HK-2 (cell line): ENCODE measurements at regions not wholly inside any gene's neighbourhood (a gene's known extent, or its start where the extent isn't known, plus 50 kb on each side); places are given as distances from the start of the nearest gene placed in this dataset.

ENCODE experiments used
- DNase-seq: peaks from one replicate; pipeline ENCODE4 v3.0.0-alpha.2; 2018; ENCODE audit not compliant: unreplicated experiment

DNA sequence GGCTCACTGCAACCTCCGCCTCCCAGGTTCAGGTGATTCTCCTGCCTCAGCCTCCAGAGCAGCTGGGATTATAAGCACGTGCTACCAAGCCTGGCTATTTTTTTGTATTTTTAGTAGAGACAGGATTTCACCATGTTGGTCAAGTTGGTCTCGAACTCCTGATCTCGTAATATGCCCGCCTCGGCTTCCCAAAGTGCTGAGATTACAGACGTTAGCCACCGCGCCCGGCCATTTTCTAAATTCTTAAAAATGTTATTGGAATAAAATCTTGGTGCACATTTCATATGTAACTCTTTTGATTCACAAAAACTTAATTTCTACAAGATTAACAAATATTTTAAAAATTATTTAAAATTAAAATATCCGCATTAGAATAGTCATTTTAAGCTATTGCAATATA, 1480.3 kb upstream of the SPRY2 start:
- DNase-seq, result no peak

DNA sequence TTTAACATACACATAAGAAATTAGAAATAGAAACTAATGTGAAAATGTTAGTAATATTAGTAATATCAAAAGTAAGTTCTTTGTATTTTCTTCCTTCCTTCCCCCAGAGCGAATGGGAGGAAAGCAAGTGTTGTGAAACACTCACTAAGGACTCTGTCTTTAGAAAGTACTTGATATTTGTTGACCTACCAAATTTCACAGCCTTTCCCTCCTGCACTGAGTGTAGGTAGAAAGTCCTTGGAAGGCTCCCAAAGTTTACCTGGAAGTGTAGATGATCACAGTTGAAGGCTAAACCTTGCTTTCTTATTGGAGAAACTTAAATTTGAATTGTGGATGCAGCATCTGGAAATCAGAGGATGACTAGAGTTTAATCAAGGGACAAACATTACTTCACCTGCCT, 1459.5 kb upstream of the SPRY2 start:
- no peak for DNase-seq

DNA sequence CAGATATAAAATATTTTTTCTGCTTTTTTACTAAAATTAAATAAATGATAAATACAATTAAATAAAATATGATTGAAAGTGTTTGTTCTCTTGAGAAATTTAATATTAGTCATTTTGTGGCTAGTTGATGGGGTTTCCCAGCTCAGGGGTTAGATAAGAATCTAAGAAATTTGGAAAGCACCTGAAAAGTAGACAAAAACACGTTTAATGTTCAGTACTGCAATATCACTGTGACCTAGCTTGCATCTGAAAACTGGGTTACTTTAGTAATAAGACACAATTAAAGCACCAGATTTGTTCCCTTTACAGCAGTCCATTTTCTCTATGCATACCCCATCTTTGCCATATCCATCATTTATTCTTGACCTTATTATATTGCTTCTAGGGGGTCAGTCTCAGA, 1454.8 kb upstream of the SPRY2 start:
- no peak for DNase-seq

DNA sequence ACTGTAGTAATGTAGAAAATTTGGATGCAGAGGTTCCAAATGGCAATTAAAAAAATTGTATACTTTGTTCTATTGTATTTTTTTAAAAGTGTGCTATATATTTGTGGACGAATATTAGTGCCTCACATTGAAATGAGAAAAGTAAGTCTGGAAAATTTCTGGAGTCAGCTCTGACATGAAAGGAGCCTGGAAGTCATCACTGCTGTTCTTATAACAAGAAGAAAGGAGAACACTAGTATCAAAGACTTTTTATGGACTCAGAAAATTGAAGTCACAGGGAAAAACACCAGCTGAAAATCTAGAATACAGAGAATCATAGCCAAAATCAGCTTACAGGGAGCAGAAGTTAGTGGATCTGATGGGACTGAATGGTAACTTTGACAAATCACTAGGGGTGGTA, 1450.7 kb upstream of the SPRY2 start:
- no peak for DNase-seq

GRCh38 chr13:81781471-81781870, 1440.5 kb upstream of the SPRY2 start:
- DNase-seq, result no peak

- DNase-seq, result no peak
These were observed 1439.0 kb upstream of the SPRY2 start for GRCh38 chr13:81779876-81780275.

- no peak for DNase-seq
These were observed 1437.4 kb upstream of the SPRY2 start for GRCh38 chr13:81778350-81778749.

- no peak for DNase-seq
These were observed 1432.3 kb upstream of the SPRY2 start for GRCh38 chr13:81773263-81773662.

DNA sequence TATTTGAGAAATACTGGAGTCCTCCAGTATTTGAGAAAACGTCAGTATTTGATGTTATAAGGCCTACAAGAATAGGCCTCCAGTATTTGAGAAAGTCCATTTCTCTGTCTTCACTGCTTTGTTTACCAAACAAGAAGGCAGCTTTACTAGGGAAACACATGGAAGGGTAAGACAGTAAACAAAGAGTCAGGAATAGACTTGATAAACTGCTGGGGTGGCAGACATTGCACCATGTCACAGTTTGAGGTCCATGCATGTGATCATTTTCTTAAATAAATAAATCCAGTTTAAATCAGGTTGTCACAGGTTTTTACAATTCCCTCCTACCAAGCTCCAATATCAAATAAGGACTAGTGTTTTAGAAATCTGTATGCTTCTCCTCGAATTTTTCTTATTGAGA, 1431.0 kb upstream of the SPRY2 start:
- DNase-seq, result no peak

DNA sequence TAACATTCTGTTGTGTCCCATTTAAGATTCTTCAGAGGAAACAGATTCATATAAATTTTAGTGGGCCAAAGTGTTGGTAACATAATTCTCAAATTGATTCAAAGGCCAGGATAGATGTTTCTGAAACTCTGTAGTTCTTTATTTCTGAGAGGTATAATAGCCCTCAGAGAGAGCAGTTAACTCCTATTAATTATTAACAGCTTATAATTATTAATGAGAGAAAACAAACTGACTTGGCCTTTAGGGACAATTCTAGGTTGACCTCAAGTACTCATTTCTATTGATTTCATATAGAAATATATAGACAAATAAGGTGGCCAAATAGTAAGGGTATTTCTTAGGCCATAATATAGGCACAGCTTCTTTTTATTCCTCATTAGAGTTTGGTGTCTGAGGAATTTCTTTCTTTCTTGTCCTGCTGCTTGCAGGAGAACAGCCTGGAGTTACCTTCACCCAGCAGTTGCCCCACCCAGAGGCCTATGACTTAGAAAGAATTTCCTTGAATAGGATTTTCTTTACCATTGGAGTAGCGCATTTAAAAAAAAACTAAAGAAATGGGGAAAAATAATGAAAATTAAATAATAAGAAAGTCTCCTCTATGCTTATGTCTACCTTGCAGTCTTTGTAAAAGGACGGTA, 1430.1 kb upstream of the SPRY2 start:
- no peak for DNase-seq

GRCh38 chr13:81762449-81762848, 1421.5 kb upstream of the SPRY2 start:
- no peak for DNase-seq

DNA sequence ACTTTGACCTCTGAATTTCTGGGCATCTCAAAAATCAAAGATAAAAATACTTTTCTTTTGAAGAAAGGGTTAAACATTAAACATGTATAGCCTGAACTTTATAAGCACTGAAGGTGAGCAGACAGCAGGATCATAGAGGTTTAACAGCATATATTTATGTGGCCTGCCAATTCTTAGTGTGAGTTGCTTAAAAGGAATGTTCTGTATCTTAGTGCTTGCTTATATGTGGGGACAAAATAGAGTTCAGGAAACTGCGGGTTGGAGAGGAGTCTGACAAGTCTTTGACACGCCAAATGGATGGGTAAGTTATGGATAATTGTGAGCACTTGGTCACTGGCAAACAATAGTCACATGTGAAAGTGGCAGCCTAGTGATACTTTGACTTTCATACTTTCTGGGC, 1419.4 kb upstream of the SPRY2 start:
- no peak for DNase-seq

- no peak for DNase-seq
These were observed 1416.5 kb upstream of the SPRY2 start for GRCh38 chr13:81757348-81757970.

DNA sequence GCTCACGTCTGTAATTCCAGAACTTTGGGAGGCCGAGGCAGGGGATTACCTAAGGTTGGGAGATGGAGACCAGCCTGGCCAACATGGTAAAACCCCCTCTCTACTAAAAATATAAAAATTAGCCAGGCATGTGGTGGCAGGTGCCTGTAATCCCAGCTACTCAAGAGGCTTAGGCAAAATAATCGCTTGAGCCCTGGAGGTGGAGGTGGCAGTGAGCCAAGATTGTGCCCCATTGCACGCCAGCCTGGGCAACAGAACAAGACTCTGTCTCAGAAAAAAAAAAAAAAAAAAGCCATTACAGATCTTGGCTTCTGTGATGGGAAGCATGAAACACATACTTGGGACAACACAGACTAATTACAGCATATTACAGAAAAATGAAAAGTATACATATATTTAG, 1404.5 kb upstream of the SPRY2 start:
- DNase-seq, result no peak

- DNase-seq, result no peak
These were observed 1397.4 kb upstream of the SPRY2 start for GRCh38 chr13:81738364-81738763.

- DNase-seq, result no peak
These were observed 1385.3 kb upstream of the SPRY2 start for GRCh38 chr13:81726037-81726726.

GRCh38 chr13:81722456-81722855, 1381.5 kb upstream of the SPRY2 start:
- no peak for DNase-seq

DNA sequence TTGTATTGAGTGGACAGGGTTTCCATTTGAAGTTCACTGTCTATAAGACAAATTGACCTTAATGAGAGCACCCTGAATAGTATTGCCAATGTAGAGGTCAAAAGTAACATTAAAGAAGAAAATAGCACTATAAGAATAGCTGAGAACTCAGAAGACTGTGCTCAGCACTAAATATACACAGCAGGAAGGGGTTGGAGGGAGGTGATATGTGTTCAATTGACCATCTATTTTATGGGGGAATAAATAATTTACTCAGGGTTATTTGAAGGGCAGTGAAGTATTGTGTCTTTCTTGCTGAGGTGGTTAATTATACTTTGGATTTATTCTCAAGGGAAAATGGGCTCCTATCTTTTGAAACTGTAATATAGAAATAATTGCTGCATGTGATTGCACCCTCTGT, 1380.5 kb upstream of the SPRY2 start:
- no peak for DNase-seq

GRCh38 chr13:81714513-81714912, 1373.6 kb upstream of the SPRY2 start:
- no peak for DNase-seq

- DNase-seq, result no peak
These were observed 1372.3 kb upstream of the SPRY2 start for GRCh38 chr13:81713201-81713600.

GRCh38 chr13:81697826-81698225, 1356.9 kb upstream of the SPRY2 start:
- DNase-seq, result no peak

DNA sequence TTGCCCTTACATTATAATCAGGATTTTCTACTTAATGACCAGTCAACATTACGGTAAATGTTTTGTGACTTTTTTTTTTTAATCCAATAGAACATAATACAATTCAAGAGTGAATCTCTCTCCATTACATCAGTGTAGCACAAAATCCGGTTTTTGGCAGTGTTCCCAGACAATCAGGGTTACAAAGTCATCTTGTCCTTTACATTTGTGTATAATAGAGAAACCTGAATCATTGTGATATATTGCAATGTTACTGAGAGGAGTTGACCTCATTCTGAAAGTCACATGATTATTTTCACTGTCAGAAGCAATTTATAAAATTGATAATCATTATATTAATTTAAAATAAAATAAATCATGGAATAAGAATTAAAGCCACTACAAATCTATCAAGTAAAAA, 1346.0 kb upstream of the SPRY2 start:
- DNase-seq, result no peak

DNA sequence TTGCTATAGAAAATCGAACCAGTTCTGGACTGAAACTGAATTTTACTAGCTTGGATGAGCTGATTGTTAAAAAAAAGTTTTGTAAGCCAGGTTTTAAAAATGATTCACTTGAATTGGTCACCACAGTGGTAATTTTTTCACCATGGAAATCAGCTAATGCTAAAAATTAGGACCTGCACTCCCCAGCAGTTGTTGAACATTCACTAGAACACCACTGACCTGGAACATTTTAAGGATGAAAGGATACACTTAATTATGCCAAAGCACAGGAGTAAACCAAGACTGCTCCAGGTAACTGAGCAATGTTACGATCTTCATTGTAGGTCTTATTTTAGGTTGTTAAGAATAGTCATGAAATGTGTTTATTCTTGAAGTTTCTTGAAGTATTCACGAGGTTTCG, 1342.6 kb upstream of the SPRY2 start:
- no peak for DNase-seq
